HepG2 (cell line): ENCODE measurements at regions not wholly inside any gene's neighbourhood (a gene's known extent, or its start where the extent isn't known, plus 50 kb on each side); places are given as distances from the start of the nearest gene placed in this dataset.

Experiments used
- ATAC-seq: fragments of 200-7000 bp; cut with Tn5 transposase; 3 replicates; pipeline ENCODE4 v1.9.1; 2020; ENCODE audit warnings: mild to moderate bottlenecking, moderate library complexity
- BruUV-seq: library from RNA; stranded (reverse); fragments of 400-500 nt; replicated peaks from 2 replicates; lab custom pipeline; 2021; lab: Mats Ljungman, UMichigan
- CTCF ChIA-PET: fragments of 300-600 bp; formaldehyde crosslinking; extraction: SDS; loops from one replicate; lab custom pipeline; 2021; ENCODE audit warnings: low total read pairs, inconsistent platforms, low intra/inter-chr PET ratio; lab: Yijun Ruan, JAX
- POLR2A ChIA-PET: fragments of 350-600 bp; sonication (Branson Sonifier 250); formaldehyde crosslinking; loops from one replicate; lab custom pipeline; 2020; ENCODE audit warnings: antibody characterized with exemption, inconsistent platforms; lab: Yijun Ruan, JAX
- DNase-seq: peaks from one replicate; pipeline ENCODE4 v3.0.0-alpha.2; 2015; ENCODE audit warnings: low spot score
- FAIRE-seq: peaks from 3 replicates; lab custom pipeline; 2011; peaks lifted over from hg19 to GRCh38; lab: Jason Lieb, UNC
- H2AFZ ChIP-seq: one replicate; pipeline ENCODE4 v1.6.1; 2011; ENCODE audit warnings: low read length, inconsistent platforms
- H3K27ac ChIP-seq: fragments of 300-600 bp; 3 replicates; pipeline ENCODE4 v1.8.0; 2011; ENCODE audit warnings: mixed run types, mild to moderate bottlenecking, mixed read lengths, low read length, inconsistent platforms; ENCODE audit not compliant: insufficient read depth; ENCODE audit errors: extremely low read length
- H3K27me3 ChIP-seq, 2 experiments: fragments of 200-600 bp in 1 of 2; 2 replicates in 1 of 2; 3 replicates in 1 of 2; pipeline versions ENCODE4 v1.6.0 to v1.8.0; 2011; ENCODE audit warnings: low read length in 2 of 2, mild to moderate bottlenecking in 2 of 2, moderate library complexity in 2 of 2, inconsistent platforms in 1 of 2; ENCODE audit not compliant: insufficient read depth in 2 of 2, control insufficient read depth in 1 of 2
- H3K36me3 ChIP-seq, 2 experiments: fragments of 200-600 bp in 1 of 2; replicated peaks in 1 of 2; 2 replicates in 1 of 2; 3 replicates in 1 of 2; pipeline versions ENCODE4 v1.5.1 to v1.8.0; 2011; ENCODE audit warnings: low read length in 2 of 2, inconsistent platforms in 1 of 2; ENCODE audit not compliant: insufficient read depth in 2 of 2, control insufficient read depth in 1 of 2
- H3K4me1 ChIP-seq: 2 replicates; pipeline ENCODE4 v1.5.1; 2012; ENCODE audit warnings: low read length, inconsistent platforms; ENCODE audit not compliant: insufficient read depth
- H3K4me2 ChIP-seq: 2 replicates; pipeline ENCODE4 v1.6.0; 2011; ENCODE audit warnings: low read depth, low read length, inconsistent platforms
- H3K4me3 ChIP-seq, 3 experiments: fragments of 200-600 bp in 1 of 3; sonication (generic), shearing (Covaris generic) in 1 of 3; replicated peaks in 1 of 3; 2 replicates each; pipeline ENCODE4 v1.5.1; 2011 to 2016; ENCODE audit warnings: low read length in 3 of 3, inconsistent platforms in 2 of 3, low read depth in 2 of 3, mild to moderate bottlenecking in 2 of 3, control low read depth in 1 of 3, mixed read lengths in 1 of 3; ENCODE audit not compliant: insufficient read depth in 1 of 3
- H3K79me2 ChIP-seq: one replicate; pipeline ENCODE4 v1.6.1; 2011; ENCODE audit warnings: low read length, inconsistent platforms; ENCODE audit not compliant: insufficient read depth
- H3K9ac ChIP-seq: 2 replicates; pipeline ENCODE4 v1.6.0; 2011; ENCODE audit warnings: mild to moderate bottlenecking, low read depth, low read length, inconsistent platforms; ENCODE audit not compliant: insufficient read depth
- H3K9me3 ChIP-seq: 2 replicates; pipeline ENCODE4 v1.5.1; 2012; ENCODE audit warnings: mild to moderate bottlenecking, low read length
- H4K20me1 ChIP-seq: 2 replicates; pipeline ENCODE4 v1.6.0; 2011; ENCODE audit warnings: inconsistent platforms, mild to moderate bottlenecking, low read length, moderate library complexity; ENCODE audit not compliant: insufficient read depth
- ATF7 ChIP-seq, 2 experiments: fragments of 450-650 bp in 1 of 2; sonication (generic) in 1 of 2; formaldehyde crosslinking in 1 of 2; IDR thresholded peaks; 2 replicates each; pipeline versions ENCODE4 v1.4.0 to v1.6.1; 2016 to 2020; ENCODE audit warnings: antibody characterized with exemption in 1 of 2, mild to moderate bottlenecking in 1 of 2, missing genetic modification reagents in 1 of 2
- CREB1 ChIP-seq, 2 experiments: fragments of 450-650 bp in 1 of 2; IDR thresholded peaks; 2 replicates each; pipeline ENCODE4 v1.6.1; 2016 to 2017; ENCODE audit warnings: control low read depth in 1 of 2, mild to moderate bottlenecking in 1 of 2, missing compliant biosample characterization in 1 of 2, missing genetic modification characterization in 1 of 2
- FOSL2 ChIP-seq: sonication (generic); formaldehyde crosslinking; IDR thresholded peaks from 2 replicates; pipeline ENCODE4 v1.4.0; 2020; ENCODE audit warnings: missing genetic modification reagents
- JARID2 ChIP-seq: sonication (generic); formaldehyde crosslinking; IDR thresholded peaks from 2 replicates; pipeline ENCODE4 v1.8.1; 2023; ENCODE audit warnings: missing genetic modification reagents, inconsistent platforms; ENCODE audit not compliant: insufficient replicate concordance
- WGBS: methylation state at CpG from one replicate; pipeline ENCODE4 v1.1.6; 2017; ENCODE audit warnings: low lambda C conversion rate; 5-methylcytosine and 5-hydroxymethylcytosine counted together
- in situ Hi-C: cut with HindIII; loops from 2 replicates; pipeline ENCODE4 v1.10.0; 2017; ENCODE audit warnings: low pct_unique_long_range_greater_than_20kb; ENCODE audit not compliant: extremely low pct_ligation_motif_present
- intact Hi-C: fragments of 100-400 bp; cut with micrococcal nuclease; formaldehyde crosslinking; loops from one replicate; pipeline ENCODE4 v1.10.0; 2022; ENCODE audit not compliant: unreplicated experiment
- TF ChIP-seq, protein P1 (sequence below): IDR thresholded peaks from 2 replicates; pipeline ENCODE4 v1.6.1; 2016; ENCODE audit warnings: control low read depth
- TF ChIP-seq, protein P2 (sequence below): sonication (generic); formaldehyde crosslinking; IDR thresholded peaks from 2 replicates; pipeline ENCODE4 v1.4.0; 2020; ENCODE audit warnings: mild to moderate bottlenecking, missing genetic modification reagents
- TF ChIP-seq, protein P3 (sequence below): sonication (generic); formaldehyde crosslinking; IDR thresholded peaks from 2 replicates; pipeline ENCODE4 v1.9.0; 2021; ENCODE audit warnings: missing genetic modification reagents, borderline replicate concordance

DNA sequence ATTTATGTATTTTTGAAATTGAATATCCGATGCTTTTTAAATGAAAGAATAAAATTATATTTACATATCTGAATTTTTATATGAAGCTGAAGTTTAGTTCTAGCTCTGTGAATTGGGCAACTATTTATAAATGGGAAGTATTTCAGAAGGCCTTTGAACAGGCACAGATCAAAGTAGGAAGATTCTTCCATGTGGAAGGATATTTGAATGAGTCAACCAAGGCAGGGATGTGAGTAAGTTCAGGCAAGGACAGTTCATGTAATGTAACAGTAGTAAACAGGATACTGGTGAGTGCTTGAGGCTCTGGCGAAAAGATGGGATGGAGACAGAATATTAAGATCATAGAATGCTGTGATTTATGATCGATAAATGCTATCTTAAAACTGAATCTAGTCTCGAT, 417.8 kb upstream of the CCDC179 start (continued):
- TF ChIP-seq JARID2 (CRISPR knock-in tag), result no peak
- TF ChIP-seq, protein P1, sequence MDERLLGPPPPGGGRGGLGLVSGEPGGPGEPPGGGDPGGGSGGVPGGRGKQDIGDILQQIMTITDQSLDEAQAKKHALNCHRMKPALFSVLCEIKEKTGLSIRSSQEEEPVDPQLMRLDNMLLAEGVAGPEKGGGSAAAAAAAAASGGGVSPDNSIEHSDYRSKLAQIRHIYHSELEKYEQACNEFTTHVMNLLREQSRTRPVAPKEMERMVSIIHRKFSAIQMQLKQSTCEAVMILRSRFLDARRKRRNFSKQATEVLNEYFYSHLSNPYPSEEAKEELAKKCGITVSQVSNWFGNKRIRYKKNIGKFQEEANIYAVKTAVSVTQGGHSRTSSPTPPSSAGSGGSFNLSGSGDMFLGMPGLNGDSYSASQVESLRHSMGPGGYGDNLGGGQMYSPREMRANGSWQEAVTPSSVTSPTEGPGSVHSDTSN (CRISPR knock-in tag), result no peak
- TF ChIP-seq, protein P2, sequence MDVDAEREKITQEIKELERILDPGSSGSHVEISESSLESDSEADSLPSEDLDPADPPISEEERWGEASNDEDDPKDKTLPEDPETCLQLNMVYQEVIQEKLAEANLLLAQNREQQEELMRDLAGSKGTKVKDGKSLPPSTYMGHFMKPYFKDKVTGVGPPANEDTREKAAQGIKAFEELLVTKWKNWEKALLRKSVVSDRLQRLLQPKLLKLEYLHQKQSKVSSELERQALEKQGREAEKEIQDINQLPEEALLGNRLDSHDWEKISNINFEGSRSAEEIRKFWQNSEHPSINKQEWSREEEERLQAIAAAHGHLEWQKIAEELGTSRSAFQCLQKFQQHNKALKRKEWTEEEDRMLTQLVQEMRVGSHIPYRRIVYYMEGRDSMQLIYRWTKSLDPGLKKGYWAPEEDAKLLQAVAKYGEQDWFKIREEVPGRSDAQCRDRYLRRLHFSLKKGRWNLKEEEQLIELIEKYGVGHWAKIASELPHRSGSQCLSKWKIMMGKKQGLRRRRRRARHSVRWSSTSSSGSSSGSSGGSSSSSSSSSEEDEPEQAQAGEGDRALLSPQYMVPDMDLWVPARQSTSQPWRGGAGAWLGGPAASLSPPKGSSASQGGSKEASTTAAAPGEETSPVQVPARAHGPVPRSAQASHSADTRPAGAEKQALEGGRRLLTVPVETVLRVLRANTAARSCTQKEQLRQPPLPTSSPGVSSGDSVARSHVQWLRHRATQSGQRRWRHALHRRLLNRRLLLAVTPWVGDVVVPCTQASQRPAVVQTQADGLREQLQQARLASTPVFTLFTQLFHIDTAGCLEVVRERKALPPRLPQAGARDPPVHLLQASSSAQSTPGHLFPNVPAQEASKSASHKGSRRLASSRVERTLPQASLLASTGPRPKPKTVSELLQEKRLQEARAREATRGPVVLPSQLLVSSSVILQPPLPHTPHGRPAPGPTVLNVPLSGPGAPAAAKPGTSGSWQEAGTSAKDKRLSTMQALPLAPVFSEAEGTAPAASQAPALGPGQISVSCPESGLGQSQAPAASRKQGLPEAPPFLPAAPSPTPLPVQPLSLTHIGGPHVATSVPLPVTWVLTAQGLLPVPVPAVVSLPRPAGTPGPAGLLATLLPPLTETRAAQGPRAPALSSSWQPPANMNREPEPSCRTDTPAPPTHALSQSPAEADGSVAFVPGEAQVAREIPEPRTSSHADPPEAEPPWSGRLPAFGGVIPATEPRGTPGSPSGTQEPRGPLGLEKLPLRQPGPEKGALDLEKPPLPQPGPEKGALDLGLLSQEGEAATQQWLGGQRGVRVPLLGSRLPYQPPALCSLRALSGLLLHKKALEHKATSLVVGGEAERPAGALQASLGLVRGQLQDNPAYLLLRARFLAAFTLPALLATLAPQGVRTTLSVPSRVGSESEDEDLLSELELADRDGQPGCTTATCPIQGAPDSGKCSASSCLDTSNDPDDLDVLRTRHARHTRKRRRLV (CRISPR knock-in tag), result no peak

DNA sequence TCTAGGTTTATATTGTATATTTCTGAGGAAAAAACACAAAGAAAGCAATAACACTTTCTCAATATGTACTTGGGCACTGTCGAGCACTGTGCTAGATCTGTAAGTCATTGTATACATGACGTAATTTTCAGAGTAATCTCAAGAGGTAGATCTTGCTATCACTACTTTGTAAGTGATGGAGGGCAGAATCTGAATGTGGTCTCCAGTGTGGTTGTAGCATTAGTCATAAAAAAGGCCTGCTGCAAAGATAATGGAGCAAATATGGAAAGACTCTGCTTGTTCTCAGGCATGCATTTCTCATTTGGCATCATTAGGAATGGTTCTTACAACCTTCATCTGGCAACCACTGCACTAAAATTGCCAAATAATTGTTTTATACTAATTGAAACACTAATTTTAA, 419.8 kb upstream of the CCDC179 start:
- no TSS peak for BruUV-seq
- no peaks in the 10 kb centered on the region for H4K20me1 ChIP-seq
- DNase-seq (no peak), FAIRE-seq (no peak), ATAC-seq (no peak)
- no peaks in the 10 kb centered on the region for H3K9me3 ChIP-seq
- no peaks in the 10 kb centered on the region for H3K36me3 ChIP-seq
- H3K79me2 ChIP-seq, result no peaks in the 10 kb centered on the region
- ChIA-PET CTCF (no interaction called here), POLR2A (no interaction called here)
- no peak overlapping the region for H3K4me2 ChIP-seq
- in situ Hi-C loops (no loop called here), intact Hi-C loops (no loop called here)
- WGBS, result 0% methylated on average over 2 of the region's 2 CpGs
- no peak overlapping the region for H3K27ac ChIP-seq
- no peak overlapping the region for H3K4me3 ChIP-seq
- H3K9ac ChIP-seq, result no peak overlapping the region
- H2AFZ ChIP-seq, result no peak overlapping the region
- no peaks in the 10 kb centered on the region for H3K4me1 ChIP-seq
- H3K27me3 ChIP-seq, result no peaks in the 10 kb centered on the region
- TF ChIP-seq FOSL2 (CRISPR knock-in tag), result no peak
- TF ChIP-seq ATF7 (IDR thresholded peaks at IDR 0.05), result peak; percentile 57
- TF ChIP-seq ATF7 (CRISPR knock-in tag; IDR thresholded peaks at IDR 0.05), result no peak
- TF ChIP-seq, protein P3, sequence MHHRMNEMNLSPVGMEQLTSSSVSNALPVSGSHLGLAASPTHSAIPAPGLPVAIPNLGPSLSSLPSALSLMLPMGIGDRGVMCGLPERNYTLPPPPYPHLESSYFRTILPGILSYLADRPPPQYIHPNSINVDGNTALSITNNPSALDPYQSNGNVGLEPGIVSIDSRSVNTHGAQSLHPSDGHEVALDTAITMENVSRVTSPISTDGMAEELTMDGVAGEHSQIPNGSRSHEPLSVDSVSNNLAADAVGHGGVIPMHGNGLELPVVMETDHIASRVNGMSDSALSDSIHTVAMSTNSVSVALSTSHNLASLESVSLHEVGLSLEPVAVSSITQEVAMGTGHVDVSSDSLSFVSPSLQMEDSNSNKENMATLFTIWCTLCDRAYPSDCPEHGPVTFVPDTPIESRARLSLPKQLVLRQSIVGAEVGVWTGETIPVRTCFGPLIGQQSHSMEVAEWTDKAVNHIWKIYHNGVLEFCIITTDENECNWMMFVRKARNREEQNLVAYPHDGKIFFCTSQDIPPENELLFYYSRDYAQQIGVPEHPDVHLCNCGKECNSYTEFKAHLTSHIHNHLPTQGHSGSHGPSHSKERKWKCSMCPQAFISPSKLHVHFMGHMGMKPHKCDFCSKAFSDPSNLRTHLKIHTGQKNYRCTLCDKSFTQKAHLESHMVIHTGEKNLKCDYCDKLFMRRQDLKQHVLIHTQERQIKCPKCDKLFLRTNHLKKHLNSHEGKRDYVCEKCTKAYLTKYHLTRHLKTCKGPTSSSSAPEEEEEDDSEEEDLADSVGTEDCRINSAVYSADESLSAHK (CRISPR knock-in tag), result no peak
- TF ChIP-seq CREB1 (IDR thresholded peaks at IDR 0.05), result peak; percentile 47; the same call in 1 of the 2 replicates
- no peak for TF ChIP-seq CREB1 (CRISPR knock-in tag; IDR thresholded peaks at IDR 0.05)
